DND-41 (cell line): ENCODE measurements at regions not wholly inside any gene's neighbourhood (a gene's known extent, or its start where the extent isn't known, plus 50 kb on each side); places are given as distances from the start of the nearest gene placed in this dataset.

ENCODE experiments used
- EZH2 ChIP-seq: IDR thresholded peaks from 3 replicates; pipeline ENCODE4 v1.6.1; 2012; ENCODE audit warnings: borderline replicate concordance, low read depth, mild to moderate bottlenecking, moderate library complexity, low read length, inconsistent platforms; ENCODE audit not compliant: severe bottlenecking
- TF ChIP-seq, protein P1 (sequence below): IDR thresholded peaks from 2 replicates; pipeline ENCODE4 v1.5.1; 2012; ENCODE audit warnings: borderline replicate concordance, low read length, moderate library complexity, mild to moderate bottlenecking; ENCODE audit not compliant: poor library complexity, severe bottlenecking; ENCODE audit errors: extremely low read depth

DNA sequence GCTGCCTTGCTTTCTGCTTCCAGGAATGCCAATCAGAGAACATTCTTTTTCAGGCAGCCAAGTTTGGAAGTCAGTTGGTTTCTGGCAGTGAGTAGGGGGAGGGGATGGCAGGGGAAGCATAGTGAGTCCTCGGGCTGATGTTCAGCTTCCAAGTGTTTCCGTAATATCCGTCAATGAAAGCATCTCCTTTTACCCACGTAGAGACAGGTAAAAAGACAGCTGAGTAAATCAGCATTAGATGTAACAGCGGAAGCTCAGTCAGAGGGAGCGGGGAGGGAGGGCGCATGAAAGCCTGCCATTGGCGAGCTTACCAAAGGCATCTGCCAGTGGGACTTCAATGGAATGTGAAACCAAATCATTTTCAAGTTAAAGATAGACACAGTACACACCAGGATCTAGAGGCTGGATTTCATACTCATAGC is 117.1 kb upstream of the DTNA start:
- TF ChIP-seq, protein P1, sequence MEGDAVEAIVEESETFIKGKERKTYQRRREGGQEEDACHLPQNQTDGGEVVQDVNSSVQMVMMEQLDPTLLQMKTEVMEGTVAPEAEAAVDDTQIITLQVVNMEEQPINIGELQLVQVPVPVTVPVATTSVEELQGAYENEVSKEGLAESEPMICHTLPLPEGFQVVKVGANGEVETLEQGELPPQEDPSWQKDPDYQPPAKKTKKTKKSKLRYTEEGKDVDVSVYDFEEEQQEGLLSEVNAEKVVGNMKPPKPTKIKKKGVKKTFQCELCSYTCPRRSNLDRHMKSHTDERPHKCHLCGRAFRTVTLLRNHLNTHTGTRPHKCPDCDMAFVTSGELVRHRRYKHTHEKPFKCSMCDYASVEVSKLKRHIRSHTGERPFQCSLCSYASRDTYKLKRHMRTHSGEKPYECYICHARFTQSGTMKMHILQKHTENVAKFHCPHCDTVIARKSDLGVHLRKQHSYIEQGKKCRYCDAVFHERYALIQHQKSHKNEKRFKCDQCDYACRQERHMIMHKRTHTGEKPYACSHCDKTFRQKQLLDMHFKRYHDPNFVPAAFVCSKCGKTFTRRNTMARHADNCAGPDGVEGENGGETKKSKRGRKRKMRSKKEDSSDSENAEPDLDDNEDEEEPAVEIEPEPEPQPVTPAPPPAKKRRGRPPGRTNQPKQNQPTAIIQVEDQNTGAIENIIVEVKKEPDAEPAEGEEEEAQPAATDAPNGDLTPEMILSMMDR: no peak
- TF ChIP-seq EZH2: no peak
